H1 (cell line): ENCODE measurements at regions not wholly inside any gene's neighbourhood (a gene's known extent, or its start where the extent isn't known, plus 50 kb on each side); places are given as distances from the start of the nearest gene placed in this dataset.

Experiments
- CTCF ChIA-PET: fragments of 300-600 bp; sonication (Branson Sonifier 250); formaldehyde crosslinking; loops from one replicate; lab custom pipeline; 2021; ENCODE audit not compliant: partially characterized antibody; lab: Charles Lee
- POLR2A ChIA-PET: fragments of 300-600 bp; sonication (Branson Sonifier 250); formaldehyde crosslinking; loops from one replicate; lab custom pipeline; 2021; ENCODE audit warnings: inconsistent platforms; ENCODE audit not compliant: partially characterized antibody; lab: Charles Lee
- DNase-seq, 2 experiments: peaks; one replicate each; pipeline versions ENCODE4 v3.0.0 to v3.0.0-alpha.2; 2010 to 2022; ENCODE audit warnings: low spot score in 2 of 2, low read depth in 1 of 2, mixed read lengths in 1 of 2
- FAIRE-seq: peaks from 2 replicates; lab custom pipeline; 2011; peaks lifted over from hg19 to GRCh38; lab: Jason Lieb, UNC
- H2AFZ ChIP-seq: 2 replicates; pipeline ENCODE4 v1.8.1; 2012; ENCODE audit warnings: low read length, inconsistent platforms
- H2AK5ac ChIP-seq: 2 replicates; pipeline ENCODE4 v1.6.1; 2013; ENCODE audit warnings: low read depth, low read length
- H2BK120ac ChIP-seq: replicated peaks from 2 replicates; pipeline ENCODE3; 2013; ENCODE audit warnings: low read depth, low read length, inconsistent platforms
- H2BK12ac ChIP-seq: 2 replicates; pipeline ENCODE4 v1.6.1; 2013; ENCODE audit warnings: low read depth, low read length
- H2BK15ac ChIP-seq: 2 replicates; pipeline ENCODE4 v1.6.1; 2013; ENCODE audit warnings: low read length
- H2BK20ac ChIP-seq: 2 replicates; pipeline ENCODE4 v1.6.1; 2013; ENCODE audit warnings: low read length
- H2BK5ac ChIP-seq: 2 replicates; pipeline ENCODE4 v1.6.1; 2013; ENCODE audit warnings: low read depth, low read length
- H3K14ac ChIP-seq: 2 replicates; pipeline ENCODE4 v1.6.1; 2013; ENCODE audit warnings: inconsistent platforms; ENCODE audit not compliant: insufficient read length
- H3K18ac ChIP-seq: 2 replicates; pipeline ENCODE4 v1.6.1; 2013; ENCODE audit warnings: low read length; ENCODE audit errors: extremely low read depth
- H3K23ac ChIP-seq: 2 replicates; pipeline ENCODE4 v1.6.1; 2013; ENCODE audit warnings: inconsistent platforms; ENCODE audit not compliant: insufficient read length
- H3K23me2 ChIP-seq: 2 replicates; pipeline ENCODE4 v1.6.1; 2013; ENCODE audit warnings: low read depth, low read length
- H3K27ac ChIP-seq: 2 replicates; pipeline ENCODE4 v1.6.1; 2011; ENCODE audit warnings: low read depth, low read length, inconsistent platforms
- H3K27me3 ChIP-seq, 4 experiments: replicated peaks in 1 of 4; 1 replicate in 1 of 4; 2 replicates in 3 of 4; pipeline versions ENCODE4 v1.6.1 to v1.8.1; 2011 to 2013; ENCODE audit warnings: low read length in 3 of 4, mild to moderate bottlenecking in 3 of 4, inconsistent platforms in 2 of 4, mixed read lengths in 2 of 4, moderate library complexity in 1 of 4; ENCODE audit not compliant: control insufficient read depth in 3 of 4, insufficient read depth in 3 of 4; ENCODE audit errors: extremely low read depth in 1 of 4
- H3K36me3 ChIP-seq, 4 experiments: 2 replicates each; pipeline versions ENCODE4 v1.6.1 to v1.8.1; 2011 to 2013; ENCODE audit warnings: mild to moderate bottlenecking in 4 of 4, low read length in 3 of 4, moderate library complexity in 2 of 4, control low read depth in 1 of 4, inconsistent platforms in 1 of 4; ENCODE audit not compliant: insufficient read depth in 4 of 4, control insufficient read depth in 2 of 4
- H3K4ac ChIP-seq: replicated peaks from 2 replicates; pipeline ENCODE3; 2013; ENCODE audit warnings: low read length, low read depth, mixed read lengths, inconsistent platforms; ENCODE audit not compliant: insufficient read length
- H3K4me1 ChIP-seq, 4 experiments: replicated peaks in 1 of 4; 1 replicate in 1 of 4; 2 replicates in 3 of 4; pipeline versions ENCODE4 v1.6.1 to v1.8.1; 2011 to 2013; ENCODE audit warnings: low read length in 3 of 4, inconsistent platforms in 2 of 4, mixed read lengths in 1 of 4; ENCODE audit not compliant: insufficient read depth in 4 of 4, control insufficient read depth in 3 of 4
- H3K4me2 ChIP-seq, 2 experiments: 2 replicates each; pipeline versions ENCODE4 v1.6.1 to v1.8.1; 2011 to 2013; ENCODE audit warnings: low read depth in 2 of 2, low read length in 2 of 2, control low read depth in 1 of 2, inconsistent platforms in 1 of 2, mild to moderate bottlenecking in 1 of 2; ENCODE audit not compliant: insufficient read depth in 1 of 2
- H3K4me3 ChIP-seq, 4 experiments: fragments of 200-600, 300-600 bp in 1 of 4; sonication (generic), shearing (Covaris generic), sonication (Bioruptor Twin) in 1 of 4; 2 replicates each; pipeline versions ENCODE4 v1.5.1 to v1.8.1; 2011 to 2016; ENCODE audit warnings: low read length in 4 of 4, low read depth in 3 of 4, control low read depth in 2 of 4, inconsistent platforms in 2 of 4, mild to moderate bottlenecking in 2 of 4, mixed read lengths in 1 of 4, moderate library complexity in 1 of 4; ENCODE audit not compliant: insufficient read depth in 2 of 4; ENCODE audit errors: extremely low read depth in 1 of 4
- H3K56ac ChIP-seq: replicated peaks from 2 replicates; pipeline ENCODE3; 2013; ENCODE audit warnings: low read depth, mild to moderate bottlenecking, mixed read lengths, low read length, inconsistent platforms; ENCODE audit not compliant: insufficient read length
- H3K79me1 ChIP-seq: 2 replicates; pipeline ENCODE4 v1.6.1; 2013; ENCODE audit warnings: low read depth, low read length, control low read depth
- H3K79me2 ChIP-seq, 2 experiments: 2 replicates each; pipeline versions ENCODE4 v1.6.1 to v1.8.1; 2012 to 2013; ENCODE audit warnings: low read length in 2 of 2, mild to moderate bottlenecking in 2 of 2, inconsistent platforms in 1 of 2; ENCODE audit not compliant: insufficient read depth in 2 of 2, control insufficient read depth in 1 of 2
- H3K9ac ChIP-seq, 4 experiments: replicated peaks in 1 of 4; 1 replicate in 1 of 4; 2 replicates in 3 of 4; pipeline versions ENCODE4 v1.6.1 to v1.8.1; 2011 to 2013; ENCODE audit warnings: low read depth in 3 of 4, low read length in 3 of 4, control low read depth in 2 of 4, mild to moderate bottlenecking in 2 of 4, moderate library complexity in 2 of 4, inconsistent platforms in 1 of 4; ENCODE audit errors: extremely low read depth in 1 of 4
- H3K9me3 ChIP-seq, 2 experiments: 2 replicates each; pipeline versions ENCODE4 v1.6.1 to v1.8.1; 2012 to 2013; ENCODE audit warnings: mild to moderate bottlenecking in 2 of 2, moderate library complexity in 2 of 2, control low read depth in 1 of 2, inconsistent platforms in 1 of 2, low read depth in 1 of 2, low read length in 1 of 2, mixed read lengths in 1 of 2; ENCODE audit not compliant: insufficient read depth in 2 of 2
- H4K20me1 ChIP-seq, 2 experiments: replicated peaks in 1 of 2; 2 replicates each; pipeline versions ENCODE3 to v1.8.1; 2011 to 2013; ENCODE audit warnings: inconsistent platforms in 2 of 2, low read length in 2 of 2, mild to moderate bottlenecking in 1 of 2; ENCODE audit not compliant: insufficient read depth in 2 of 2, control insufficient read depth in 1 of 2
- H4K5ac ChIP-seq: 2 replicates; pipeline ENCODE4 v1.6.1; 2013; ENCODE audit warnings: low read length, low read depth, mixed read lengths, inconsistent platforms; ENCODE audit not compliant: insufficient read length
- H4K8ac ChIP-seq: 2 replicates; pipeline ENCODE4 v1.8.0; 2013; ENCODE audit warnings: mild to moderate bottlenecking, moderate library complexity, low read length, inconsistent platforms; ENCODE audit not compliant: insufficient read depth; ENCODE audit errors: extremely low read depth
- H4K91ac ChIP-seq: replicated peaks from 2 replicates; pipeline ENCODE3; 2013; ENCODE audit warnings: low read length, mixed read lengths, inconsistent platforms; ENCODE audit not compliant: insufficient read length
- WGBS, 2 experiments: shearing (Covaris generic) in 1 of 2; methylation state at CpG; one replicate each; pipeline versions ENCODE4 v1.1.6 to v1.1.7; 2013 to 2015; ENCODE audit warnings: low lambda C conversion rate in 2 of 2, mixed read lengths in 2 of 2, inconsistent platforms in 1 of 2, low coverage in 1 of 2, missing lambda C conversion rate in 1 of 2; ENCODE audit not compliant: insufficient replicate concordance in 2 of 2, insufficient coverage in 1 of 2, insufficient read length in 1 of 2; ENCODE audit errors: extremely low coverage in 1 of 2, missing lambda C conversion rate in 1 of 2; 5-methylcytosine and 5-hydroxymethylcytosine counted together

DNA sequence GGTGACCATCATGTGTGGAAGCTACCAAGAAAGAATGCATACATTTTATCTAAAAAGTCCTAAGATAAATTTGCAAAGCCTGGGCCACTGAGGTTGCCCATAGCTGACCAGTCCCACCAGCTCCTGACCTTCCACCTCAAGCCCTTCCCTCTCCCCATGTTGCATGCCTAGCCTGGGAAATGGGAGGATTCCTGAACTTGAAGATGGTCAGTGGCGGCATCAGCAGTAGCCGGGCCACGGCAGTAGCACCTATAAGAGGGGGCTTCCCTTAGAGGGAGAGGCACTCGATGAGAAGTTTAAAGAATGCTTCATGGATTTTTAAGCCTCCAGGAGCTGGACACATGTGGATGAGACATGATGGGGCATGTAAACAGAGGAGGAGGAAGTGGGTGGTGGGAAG is 172.1 kb downstream of the KLF13 start:
- FAIRE-seq (no peak), DNase-seq (peak in 1 of 2 experiments; percentile 24)
- H2BK12ac ChIP-seq: no peak overlapping the region
- H3K9ac ChIP-seq: no peak overlapping the region
- H2BK120ac ChIP-seq: no peak overlapping the region
- no peak overlapping the region for H2BK20ac ChIP-seq
- H4K91ac ChIP-seq: no peak overlapping the region
- CTCF ChIA-PET: interaction anchor here (0.6 to 4.3 kb wide), 7 partner anchors 9 to 476 kb away, joined by 3 to 44 read pairs (median 3); no protein-coding TSS in a partner anchor
- no peak overlapping the region for H3K56ac ChIP-seq
- H2AK5ac ChIP-seq: no peak overlapping the region
- H3K27me3 ChIP-seq: no peaks in the 10 kb centered on the region
- no peak overlapping the region for H2AFZ ChIP-seq
- H3K23ac ChIP-seq: no peak overlapping the region
- H3K4me1 ChIP-seq: no peaks in the 10 kb centered on the region
- H3K18ac ChIP-seq: no peak overlapping the region
- no peaks in the 10 kb centered on the region for H3K36me3 ChIP-seq
- H3K4ac ChIP-seq: no peak overlapping the region
- no peak overlapping the region for H2BK15ac ChIP-seq
- POLR2A ChIA-PET: interaction anchor here (0.5 kb wide), 1 partner anchor 216 kb away, joined by 5 read pairs; no protein-coding TSS in a partner anchor
- no peak overlapping the region for H3K14ac ChIP-seq
- H3K9me3 ChIP-seq: no peaks in the 10 kb centered on the region
- no peak overlapping the region for H4K5ac ChIP-seq
- no peak overlapping the region for H4K8ac ChIP-seq
- H3K4me3 ChIP-seq: no peak overlapping the region
- H3K79me1 ChIP-seq: no peaks in the 10 kb centered on the region
- H2BK5ac ChIP-seq: no peak overlapping the region
- WGBS, 2 experiments: 79% methylated on average over 4 of the region's 4 CpGs; no CpG with 5 or more reads in 1 of the 2 experiments
- H3K79me2 ChIP-seq: no peaks in the 10 kb centered on the region
- no peak overlapping the region for H3K4me2 ChIP-seq
- H3K23me2 ChIP-seq: no peaks in the 10 kb centered on the region
- no peaks in the 10 kb centered on the region for H4K20me1 ChIP-seq
- H3K27ac ChIP-seq: no peak overlapping the region
